ENCODE measurements at regions not wholly inside any gene's neighbourhood (a gene's known extent, or its start where the extent isn't known, plus 50 kb on each side); places are given as distances from the start of the nearest gene placed in this dataset.
"Not testable (repeated sequence)": the region's sequence is repeated elsewhere in the genome, so short reads cannot be mapped to it uniquely, and the experiment has no call there.

DNA sequence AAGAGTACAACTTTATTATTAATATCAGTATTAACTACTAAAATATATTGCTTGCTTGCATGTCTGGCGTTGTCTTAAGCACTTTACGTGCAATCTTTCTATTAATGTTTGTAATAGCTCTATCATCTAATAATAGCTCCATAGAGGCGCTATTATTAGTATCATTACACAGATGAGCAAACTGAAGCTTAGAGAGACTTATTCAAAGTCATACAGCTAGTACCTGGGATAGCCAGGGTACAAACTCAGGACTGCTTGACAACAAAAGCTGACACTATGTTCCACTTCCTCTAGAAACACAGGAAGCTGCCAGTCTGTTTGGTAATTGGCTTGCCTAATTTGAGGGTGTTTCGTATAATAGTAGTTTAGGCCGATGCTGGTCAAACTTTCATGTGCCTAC is 523.2 kb downstream of the RMST start:
- POLR2A ChIA-PET, result no interaction called here
- ATAC-seq (no peak), DNase-seq (no peak)
- Mint-ChIP-seq H3K4me3 (no peak overlapping the region), H3K36me3 (no peaks in the 10 kb centered on the region), H3K4me1 (no peaks in the 10 kb centered on the region), H3K27me3 (peaks cover 0 to 1% (median 0%) of the 10 kb centered on the region in 5 donors), H3K27ac (no peak overlapping the region), H3K9me3 (peaks cover 0 to 6% (median 4%) of the 10 kb centered on the region in 9 donors)

GRCh38 chr12:97988588-97988987 is 526.0 kb downstream of the RMST start:
- H3K27ac Mint-ChIP-seq, H3K4me1 Mint-ChIP-seq, ATAC-seq, DNase-seq, H3K36me3 Mint-ChIP-seq, POLR2A ChIA-PET, H3K27me3 Mint-ChIP-seq, H3K4me3 Mint-ChIP-seq: not testable (repeated sequence)
- peaks cover 0 to 22% (median 8%) of the 10 kb centered on the region in 9 donors for H3K9me3 Mint-ChIP-seq

GRCh38 chr12:97989366-97989940 is 525.9 kb upstream of the TMPO start:
- no peak for DNase-seq
- Mint-ChIP-seq H3K36me3 (no peaks in the 10 kb centered on the region), H3K9me3 (peaks cover 0 to 22% (median 8%) of the 10 kb centered on the region in 9 donors), H3K4me1 (no peaks in the 10 kb centered on the region), H3K27ac (no peak overlapping the region), H3K4me3 (no peak overlapping the region), H3K27me3 (peaks cover 0 to 6% (median 0%) of the 10 kb centered on the region in 5 donors)
- POLR2A ChIA-PET, result no interaction called here
- ATAC-seq, result no peak

- H3K4me1 Mint-ChIP-seq, result no peaks in the 10 kb centered on the region
- H3K4me3 Mint-ChIP-seq, result no peak overlapping the region
- no peaks in the 10 kb centered on the region for H3K36me3 Mint-ChIP-seq
- POLR2A ChIA-PET, result no interaction called here
- peaks cover 0 to 6% (median 0%) of the 10 kb centered on the region in 5 donors for H3K27me3 Mint-ChIP-seq
- ATAC-seq (no peak), DNase-seq (no peak)
- no peak overlapping the region for H3K27ac Mint-ChIP-seq
- peaks cover 0 to 22% (median 8%) of the 10 kb centered on the region in 9 donors for H3K9me3 Mint-ChIP-seq
Observed at GRCh38 chr12:97994746-97995484, 520.5 kb upstream of the TMPO start.

- peaks cover 0 to 9% (median 2%) of the 10 kb centered on the region in 5 donors for H3K27me3 Mint-ChIP-seq
- ATAC-seq (no peak), DNase-seq (no peak)
- no peak overlapping the region for H3K4me3 Mint-ChIP-seq
- POLR2A ChIA-PET, result no interaction called here
- peaks cover 0 to 21% (median 4%) of the 10 kb centered on the region in 9 donors for H3K9me3 Mint-ChIP-seq
- no peaks in the 10 kb centered on the region for H3K36me3 Mint-ChIP-seq
- no peak overlapping the region for H3K27ac Mint-ChIP-seq
- no peaks in the 10 kb centered on the region for H3K4me1 Mint-ChIP-seq
Observed at GRCh38 chr12:97995559-97995958, 519.8 kb upstream of the TMPO start.

DNA sequence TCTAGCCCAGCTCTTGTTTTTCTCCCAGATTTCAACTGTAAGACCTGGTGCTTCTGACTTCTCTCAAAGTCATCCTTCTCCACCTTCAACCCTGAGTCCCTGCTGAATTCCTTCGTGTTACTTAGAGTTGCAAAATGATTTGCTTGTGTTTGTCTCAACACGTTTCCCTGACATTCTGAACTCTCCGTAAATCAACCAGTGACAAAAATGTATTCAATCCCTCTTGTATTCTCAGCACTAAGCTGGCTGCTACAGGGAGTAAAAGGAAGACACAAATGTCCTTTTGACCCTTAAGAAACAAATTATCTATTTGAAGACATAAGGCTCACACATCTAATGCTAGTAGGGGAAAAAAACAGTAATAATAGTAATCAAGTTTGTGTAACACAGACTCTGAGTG is 514.0 kb upstream of the TMPO start:
- H3K9me3 Mint-ChIP-seq, result peaks cover 0 to 7% (median 0%) of the 10 kb centered on the region in 9 donors
- no peak overlapping the region for H3K4me3 Mint-ChIP-seq
- no peak for ATAC-seq

DNA sequence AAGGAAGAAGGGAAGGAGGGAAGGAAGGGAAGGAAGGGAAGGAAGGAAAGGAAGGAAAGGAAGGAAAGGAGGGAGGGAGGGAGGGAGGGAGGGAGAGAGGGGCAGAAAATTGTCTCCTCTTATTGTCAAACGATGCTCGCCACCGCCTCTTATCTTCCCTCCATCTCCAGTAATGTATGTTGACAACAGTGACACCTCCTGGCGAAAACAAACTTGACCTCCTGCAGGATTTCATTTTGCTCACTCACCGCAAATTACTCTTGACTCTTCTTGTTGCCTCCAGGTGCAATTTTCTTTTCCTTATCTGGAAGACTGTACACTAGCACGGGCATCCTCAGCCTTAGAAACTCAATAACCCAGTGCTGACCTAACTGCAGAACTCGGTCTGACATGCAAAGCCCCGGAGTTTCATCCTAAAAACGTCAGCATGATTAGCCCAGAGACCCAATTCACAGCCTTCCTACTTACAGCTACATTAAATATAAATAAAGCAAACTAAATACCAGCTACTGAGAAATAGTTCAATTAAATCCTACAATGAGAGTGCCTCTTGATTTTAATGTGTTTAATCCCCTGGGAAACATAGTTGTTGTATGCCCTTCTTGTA is 512.4 kb upstream of the TMPO start:
- POLR2A ChIA-PET, result no interaction called here
- Mint-ChIP-seq H3K4me3 (no peak overlapping the region), H3K27ac (peak overlapping the region in 1 of 10 donors; percentile 16), H3K36me3 (no peaks in the 10 kb centered on the region), H3K27me3 (peaks cover 7 to 36% (median 9%) of the 10 kb centered on the region in 5 donors), H3K9me3 (peaks cover 0 to 22% (median 0%) of the 10 kb centered on the region in 9 donors), H3K4me1 (peaks cover 0 to 7% (median 2%) of the 10 kb centered on the region in 4 donors)
- ATAC-seq, result no peak
- peak in 1 of 10 donors; percentile 11 for DNase-seq

More for the DNA sequence above, 514.0 kb upstream of the TMPO start:
- Mint-ChIP-seq H3K4me1 (peaks cover 0 to 7% (median 2%) of the 10 kb centered on the region in 4 donors), H3K27me3 (peaks cover 7 to 33% (median 10%) of the 10 kb centered on the region in 5 donors), H3K27ac (no peak overlapping the region), H3K36me3 (no peaks in the 10 kb centered on the region)
- POLR2A ChIA-PET, result no interaction called here
- DNase-seq, result no peak

DNA sequence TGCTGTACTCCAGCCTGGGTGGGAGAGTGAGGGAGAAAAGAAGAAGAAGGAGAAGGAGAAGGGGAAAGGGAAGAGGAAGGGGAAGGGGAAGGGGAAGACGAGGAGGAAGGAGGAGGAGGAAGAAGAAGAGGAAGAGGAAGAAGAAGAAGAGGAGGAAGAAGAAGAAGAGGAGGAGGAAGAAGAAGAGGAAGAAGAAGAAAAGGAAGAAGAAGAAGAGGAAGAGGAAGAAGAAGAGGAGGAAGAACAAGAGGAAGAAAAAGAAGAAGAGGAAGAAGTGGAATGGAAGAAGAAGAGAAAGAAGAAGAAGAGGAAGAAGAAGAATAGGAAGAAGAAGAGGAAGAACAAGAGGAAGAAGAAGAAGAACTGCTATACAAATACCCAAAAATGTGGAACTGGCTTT is 507.4 kb upstream of the TMPO start:
- H3K27me3 Mint-ChIP-seq, result peaks cover 4 to 33% (median 9%) of the 10 kb centered on the region in 5 donors
- H3K27ac Mint-ChIP-seq, result no peak overlapping the region
- POLR2A ChIA-PET, result no interaction called here
- ATAC-seq (no peak), DNase-seq (no peak)
- peaks cover 0 to 39% (median 3%) of the 10 kb centered on the region in 9 donors for H3K9me3 Mint-ChIP-seq
- no peak overlapping the region for H3K4me3 Mint-ChIP-seq
- peaks cover 0 to 3% (median 1%) of the 10 kb centered on the region in 4 donors for H3K4me1 Mint-ChIP-seq
- H3K36me3 Mint-ChIP-seq, result no peaks in the 10 kb centered on the region

GRCh38 chr12:98013560-98013959 is 501.8 kb upstream of the TMPO start:
- H3K4me3 Mint-ChIP-seq, result no peak overlapping the region
- POLR2A ChIA-PET, result no interaction called here

GRCh38 chr12:98018836-98019235 is 496.6 kb upstream of the TMPO start:
- H3K4me3 Mint-ChIP-seq, result no peak overlapping the region
- POLR2A ChIA-PET, result no interaction called here
- H3K27me3 Mint-ChIP-seq, result peaks cover 0 to 2% (median 0%) of the 10 kb centered on the region in 5 donors
- no peak for DNase-seq
- H3K27ac Mint-ChIP-seq, result no peak overlapping the region
- no peak for ATAC-seq
- no peaks in the 10 kb centered on the region for H3K4me1 Mint-ChIP-seq
- H3K9me3 Mint-ChIP-seq, result peaks cover 0 to 21% (median 10%) of the 10 kb centered on the region in 9 donors
- peaks cover 0 to 8% (median 0%) of the 10 kb centered on the region in 3 donors for H3K36me3 Mint-ChIP-seq

More at GRCh38 chr12:98013560-98013959, 501.8 kb upstream of the TMPO start:
- Mint-ChIP-seq H3K27me3 (peaks cover 0 to 16% (median 4%) of the 10 kb centered on the region in 5 donors), H3K27ac (no peak overlapping the region), H3K9me3 (peaks cover 0 to 30% (median 10%) of the 10 kb centered on the region in 9 donors), H3K4me1 (no peaks in the 10 kb centered on the region), H3K36me3 (peaks cover 0 to 10% (median 0%) of the 10 kb centered on the region in 3 donors)
- no peak for DNase-seq
- no peak for ATAC-seq

GRCh38 chr12:98020376-98020775 is 495.0 kb upstream of the TMPO start:
- Mint-ChIP-seq H3K4me3 (no peak overlapping the region), H3K9me3 (peaks cover 0 to 18% (median 7%) of the 10 kb centered on the region in 9 donors), H3K4me1 (no peaks in the 10 kb centered on the region), H3K27me3 (peaks cover 0 to 4% (median 0%) of the 10 kb centered on the region in 5 donors), H3K36me3 (no peaks in the 10 kb centered on the region), H3K27ac (no peak overlapping the region)
- DNase-seq (no peak), ATAC-seq (no peak)
- POLR2A ChIA-PET, result no interaction called here

DNA sequence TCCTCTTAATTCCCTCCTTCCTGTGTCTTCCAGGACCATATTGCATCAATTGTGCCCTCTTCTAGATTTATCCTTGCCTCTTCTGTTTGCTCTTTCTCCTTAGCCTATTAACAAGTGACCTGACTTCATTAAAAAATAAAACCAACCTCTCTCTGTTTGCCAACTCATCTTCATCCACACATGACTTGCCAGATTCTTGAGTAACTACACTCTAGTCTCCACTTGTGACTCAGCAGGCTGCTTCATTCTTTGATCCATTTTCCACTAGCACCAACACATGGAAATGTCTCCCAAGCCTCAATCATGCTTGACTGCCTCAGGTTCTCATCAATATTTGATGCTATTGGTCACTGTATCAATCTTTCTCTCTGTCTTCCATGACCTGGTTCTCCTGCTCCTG is 492.4 kb upstream of the TMPO start:
- ATAC-seq, result no peak
- Mint-ChIP-seq H3K4me3 (no peak overlapping the region), H3K36me3 (no peaks in the 10 kb centered on the region), H3K9me3 (peaks cover 0 to 10% (median 3%) of the 10 kb centered on the region in 9 donors), H3K27ac (no peak overlapping the region), H3K27me3 (peaks cover 0 to 4% (median 1%) of the 10 kb centered on the region in 5 donors), H3K4me1 (no peaks in the 10 kb centered on the region)
- POLR2A ChIA-PET, result no interaction called here
- DNase-seq, result no peak

All from naive thymus-derived CD8-positive, alpha-beta T cell (primary cell).